Endothelial cell of umbilical vein (primary cell): ENCODE measurements at regions not wholly inside any gene's neighbourhood (a gene's known extent, or its start where the extent isn't known, plus 50 kb on each side); places are given as distances from the start of the nearest gene placed in this dataset.

Experiments used
- CTCF ChIP-seq, 2 donors: IDR thresholded peaks; 1 replicate in 1 of 2; 2 replicates in 1 of 2; pipeline ENCODE4 v1.5.1; 2011; ENCODE audit warnings: low read length in 2 of 2, mild to moderate bottlenecking in 2 of 2, moderate library complexity in 2 of 2, control low read depth in 1 of 2, inconsistent platforms in 1 of 2, low read depth in 1 of 2; ENCODE audit not compliant: insufficient read depth in 1 of 2; ENCODE audit errors: extremely low read depth in 1 of 2
- MYC ChIP-seq: IDR thresholded peaks from one replicate; pipeline ENCODE4 v1.6.1; 2011; ENCODE audit warnings: mild to moderate bottlenecking, low read depth, low read length
- POLR2A ChIP-seq: IDR thresholded peaks from 2 replicates; pipeline ENCODE4 v1.6.1; 2012; ENCODE audit warnings: low read depth, mild to moderate bottlenecking, control low read depth, low read length
- POLR2AphosphoS5 ChIP-seq: IDR thresholded peaks from 2 replicates; pipeline ENCODE4 v1.6.1; 2012; ENCODE audit warnings: low read depth, mild to moderate bottlenecking, control low read depth, low read length, moderate library complexity; ENCODE audit not compliant: insufficient read depth

DNA sequence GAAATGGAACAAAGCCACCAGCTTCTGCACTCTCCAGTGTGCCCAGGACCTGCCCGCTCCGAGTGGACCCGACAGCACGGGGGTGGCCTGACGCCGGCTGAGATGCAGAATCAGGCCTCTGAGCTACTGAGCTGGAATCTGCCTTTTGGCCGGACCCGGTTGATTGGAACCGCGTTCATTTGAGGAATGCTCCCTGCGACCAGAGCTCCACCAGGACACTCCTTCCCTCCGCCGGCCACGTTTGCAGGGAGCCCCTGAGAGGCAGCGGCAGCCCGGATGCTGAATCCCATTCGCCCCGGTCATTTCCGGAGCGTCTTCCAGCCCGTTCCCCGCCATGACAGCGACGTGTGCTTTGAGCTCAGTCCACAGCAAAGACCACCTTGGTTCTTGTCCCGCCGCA lies 392.7 kb downstream of the THBS2 start:
- no peak for TF ChIP-seq CTCF (IDR thresholded peaks at IDR 0.05; ENCODE audit: extremely low read depth in 1 of 2, insufficient read depth in 1 of 2, low read depth in 1 of 2, low read length in 2 of 2)
- TF ChIP-seq MYC = no peak
- no peak for TF ChIP-seq POLR2A
- no peak for TF ChIP-seq POLR2AphosphoS5
